HG03159 (cell line): ENCODE measurements at regions not wholly inside any gene's neighbourhood (a gene's known extent, or its start where the extent isn't known, plus 50 kb on each side); places are given as distances from the start of the nearest gene placed in this dataset.
"Not testable (repeated sequence)": the region's sequence is repeated elsewhere in the genome, so short reads cannot be mapped to it uniquely, and the experiment has no call there.

Source experiments
- ATAC-seq: cut with Tn5 transposase; IDR thresholded peaks from one replicate; pipeline ENCODE4 v1.9.1; 2021; ENCODE audit warnings: mild to moderate bottlenecking, moderate library complexity; ENCODE audit not compliant: unreplicated experiment

- ATAC-seq: no peak
These were observed 427.0 kb upstream of the EYS start for GRCh38 chr6:66134021-66134420.

- no peak for ATAC-seq
These were observed 421.6 kb upstream of the EYS start for GRCh38 chr6:66128656-66129055.

GRCh38 chr6:66128243-66128642 is 421.2 kb upstream of the EYS start:
- no peak for ATAC-seq

- ATAC-seq: no peak
These were observed 420.0 kb upstream of the EYS start for GRCh38 chr6:66127061-66127460.

- no peak for ATAC-seq
These were observed 419.3 kb upstream of the EYS start for GRCh38 chr6:66126358-66126757.

- ATAC-seq: no peak
These were observed 396.9 kb upstream of the EYS start for GRCh38 chr6:66103954-66104353.

- ATAC-seq: no peak
These were observed 396.3 kb upstream of the EYS start for GRCh38 chr6:66103354-66103753.

- ATAC-seq: no peak
These were observed 389.7 kb upstream of the EYS start for GRCh38 chr6:66096679-66097078.

GRCh38 chr6:66094615-66095014 is 387.6 kb upstream of the EYS start:
- ATAC-seq: no peak

- not testable (repeated sequence) for ATAC-seq
These were observed 385.3 kb upstream of the EYS start for GRCh38 chr6:66092306-66092705.

- no peak for ATAC-seq
These were observed 379.5 kb upstream of the EYS start for GRCh38 chr6:66086532-66086931.

- no peak for ATAC-seq
These were observed 375.9 kb upstream of the EYS start for GRCh38 chr6:66082914-66083313.

GRCh38 chr6:66068907-66069306 is 361.9 kb upstream of the EYS start:
- ATAC-seq: no peak

- no peak for ATAC-seq
These were observed 361.0 kb upstream of the EYS start for GRCh38 chr6:66068033-66068432.

- ATAC-seq: no peak
These were observed 358.3 kb upstream of the EYS start for GRCh38 chr6:66065313-66065712.

GRCh38 chr6:66057034-66057433 is 350.0 kb upstream of the EYS start:
- no peak for ATAC-seq

- ATAC-seq: no peak
These were observed 347.9 kb upstream of the EYS start for GRCh38 chr6:66054967-66055366.

- no peak for ATAC-seq
These were observed 344.8 kb upstream of the EYS start for GRCh38 chr6:66051812-66052211.

GRCh38 chr6:66048684-66049474 is 341.9 kb upstream of the EYS start:
- no peak for ATAC-seq

- no peak for ATAC-seq
These were observed 325.6 kb upstream of the EYS start for GRCh38 chr6:66032626-66033025.

- no peak for ATAC-seq
These were observed 322.4 kb upstream of the EYS start for GRCh38 chr6:66029391-66029790.

- no peak for ATAC-seq
These were observed 292.3 kb upstream of the EYS start for GRCh38 chr6:65999288-65999791.

- ATAC-seq: no peak
These were observed 291.5 kb upstream of the EYS start for GRCh38 chr6:65998544-65998943.
